GM19025 (cell line): ENCODE measurements at regions not wholly inside any gene's neighbourhood (a gene's known extent, or its start where the extent isn't known, plus 50 kb on each side); places are given as distances from the start of the nearest gene placed in this dataset.
A peak's percentile ranks its signal among the peaks of the same experiment; 100 is the strongest.
"Not testable (repeated sequence)": the region's sequence is repeated elsewhere in the genome, so short reads cannot be mapped to it uniquely, and the experiment has no call there.

Experiments used
- ATAC-seq: cut with Tn5 transposase; IDR thresholded peaks from one replicate; pipeline ENCODE4 v1.9.1; 2021; ENCODE audit warnings: mild to moderate bottlenecking, low read depth, moderate library complexity; ENCODE audit not compliant: unreplicated experiment

- ATAC-seq = no peak
These were observed 295.1 kb upstream of the ZNF337 start for GRCh38 chr20:25991756-25992130.

GRCh38 chr20:25991051-25991755, 294.6 kb upstream of the ZNF337 start:
- no peak for ATAC-seq

- not testable (repeated sequence) for ATAC-seq
These were observed 293.0 kb upstream of the ZNF337 start for GRCh38 chr20:25989686-25990085.

GRCh38 chr20:25989196-25989595, 292.5 kb upstream of the ZNF337 start:
- ATAC-seq = no peak

- not testable (repeated sequence) for ATAC-seq
These were observed 291.4 kb upstream of the ZNF337 start for GRCh38 chr20:25987928-25988560.

- ATAC-seq = peak; percentile 77
These were observed 290.6 kb upstream of the ZNF337 start for GRCh38 chr20:25987073-25987927.

- no peak for ATAC-seq
These were observed 288.9 kb upstream of the ZNF337 start for GRCh38 chr20:25985597-25985996.

GRCh38 chr20:25984933-25985332, 288.3 kb upstream of the ZNF337 start:
- ATAC-seq = no peak

- not testable (repeated sequence) for ATAC-seq
These were observed 286.0 kb upstream of the ZNF337 start for GRCh38 chr20:25982701-25983100.

- not testable (repeated sequence) for ATAC-seq
These were observed 282.0 kb upstream of the ZNF337 start for GRCh38 chr20:25978450-25979190.

- not testable (repeated sequence) for ATAC-seq
These were observed 279.2 kb upstream of the ZNF337 start for GRCh38 chr20:25975816-25976215.

GRCh38 chr20:25965203-25965602, 268.6 kb upstream of the ZNF337 start:
- not testable (repeated sequence) for ATAC-seq

- not testable (repeated sequence) for ATAC-seq
These were observed 257.2 kb upstream of the ZNF337 start for GRCh38 chr20:25953876-25954275.

GRCh38 chr20:25935230-25935629, 238.6 kb upstream of the ZNF337 start:
- ATAC-seq = not testable (repeated sequence)

- not testable (repeated sequence) for ATAC-seq
These were observed 236.2 kb upstream of the ZNF337 start for GRCh38 chr20:25932806-25933205.

- ATAC-seq = not testable (repeated sequence)
These were observed 235.5 kb upstream of the ZNF337 start for GRCh38 chr20:25932170-25932569.

- not testable (repeated sequence) for ATAC-seq
These were observed 205.7 kb upstream of the ZNF337 start for GRCh38 chr20:25902321-25902720.

- not testable (repeated sequence) for ATAC-seq
These were observed 202.0 kb upstream of the ZNF337 start for GRCh38 chr20:25898663-25899062.

GRCh38 chr20:25879096-25879495, 182.4 kb upstream of the ZNF337 start:
- not testable (repeated sequence) for ATAC-seq

- ATAC-seq = not testable (repeated sequence)
These were observed 172.0 kb upstream of the ZNF337 start for GRCh38 chr20:25868650-25868979.
